ENCODE measurements at regions not wholly inside any gene's neighbourhood (a gene's known extent, or its start where the extent isn't known, plus 50 kb on each side); places are given as distances from the start of the nearest gene placed in this dataset.
"Not testable (repeated sequence)": the region's sequence is repeated elsewhere in the genome, so short reads cannot be mapped to it uniquely, and the experiment has no call there.

DNA sequence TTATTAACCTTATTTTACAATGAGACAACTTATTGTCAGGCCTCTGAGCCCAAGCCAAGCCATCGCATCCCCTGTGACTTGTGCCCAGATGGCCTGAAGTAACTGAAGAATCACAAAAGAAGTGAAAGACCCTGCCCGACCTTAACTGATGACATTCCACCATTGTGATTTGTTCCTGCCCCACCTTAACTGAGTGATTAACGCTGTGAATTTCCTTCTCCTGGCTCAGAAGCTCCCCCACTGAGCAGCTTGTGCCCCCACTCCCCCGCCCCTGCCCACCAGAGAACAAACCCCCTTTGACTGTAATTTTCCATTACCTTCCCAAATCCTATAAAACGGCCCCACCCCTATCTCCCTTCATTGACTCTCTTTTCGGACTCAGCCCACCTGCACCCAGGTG lies 224.0 kb upstream of the DUSP10 start:
- H3K4me2 ChIP-seq (ENCODE audit: low read length); H2AFZ ChIP-seq (ENCODE audit: low read depth, low read length); H3K27me3 Mint-ChIP-seq (ENCODE audit: low read depth, unreplicated experiment); H3K4me3 ChIP-seq (ENCODE audit: insufficient read depth, low read depth, low read length); H3K27ac Mint-ChIP-seq (ENCODE audit: unreplicated experiment); H4K20me1 ChIP-seq (ENCODE audit: insufficient read depth, low read length); H3K79me2 ChIP-seq (ENCODE audit: insufficient read depth, low read length); H3K36me3 ChIP-seq (ENCODE audit: insufficient read depth, low read length); H3K9me3 Mint-ChIP-seq (ENCODE audit: unreplicated experiment); H3K4me3 Mint-ChIP-seq (ENCODE audit: unreplicated experiment); H3K27me3 ChIP-seq (ENCODE audit: insufficient read depth, low read length); H3K9me3 ChIP-seq (ENCODE audit: insufficient read depth, low read depth, low read length); DNase-seq (ENCODE audit: low read depth); H3K9ac ChIP-seq (ENCODE audit: low read length); FAIRE-seq; H3K36me3 Mint-ChIP-seq (ENCODE audit: low read depth, unreplicated experiment); H3K27ac ChIP-seq (ENCODE audit: low read depth, low read length): not testable (repeated sequence)
- peaks cover 22% of the 10 kb centered on the region for H3K4me1 Mint-ChIP-seq (ENCODE audit: low read depth, unreplicated experiment)
- peaks cover 11% of the 10 kb centered on the region for H3K4me1 ChIP-seq (ENCODE audit: insufficient read depth, low read length)

DNA sequence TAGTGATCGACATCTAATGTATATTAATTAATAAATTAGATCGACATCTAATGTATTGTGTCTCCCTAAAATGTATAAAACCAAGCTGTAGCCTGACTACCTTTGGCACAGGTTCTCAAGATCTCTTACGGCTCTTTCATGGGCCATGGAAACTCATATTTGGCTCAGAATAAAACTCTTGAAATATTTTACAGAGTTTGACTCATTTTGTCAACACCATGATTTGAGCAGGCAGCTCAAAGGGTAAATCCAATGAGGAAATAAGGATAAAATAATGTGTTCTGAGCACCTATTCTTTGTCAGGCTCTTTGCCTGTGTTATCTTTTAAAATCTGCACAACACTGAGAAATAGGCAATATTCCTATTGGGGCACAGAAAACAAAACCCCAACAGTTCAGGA lies 223.4 kb upstream of the DUSP10 start:
- Histone ChIP-seq H3K4me3 (ENCODE audit: insufficient read depth, low read depth, low read length) (no peak overlapping the region), H3K27me3 (ENCODE audit: insufficient read depth, low read length) (no peaks in the 10 kb centered on the region), H3K4me1 (ENCODE audit: insufficient read depth, low read length) (peaks cover 11% of the 10 kb centered on the region), H3K4me2 (ENCODE audit: low read length) (no peak overlapping the region), H2AFZ (ENCODE audit: low read depth, low read length) (no peak overlapping the region), H4K20me1 (ENCODE audit: insufficient read depth, low read length) (no peaks in the 10 kb centered on the region), H3K79me2 (ENCODE audit: insufficient read depth, low read length) (no peaks in the 10 kb centered on the region), H3K9ac (ENCODE audit: low read length) (no peak overlapping the region), H3K27ac (ENCODE audit: low read depth, low read length) (no peak overlapping the region), H3K9me3 (ENCODE audit: insufficient read depth, low read depth, low read length) (no peaks in the 10 kb centered on the region), H3K36me3 (ENCODE audit: insufficient read depth, low read length) (no peaks in the 10 kb centered on the region)
- no peaks in the 10 kb centered on the region for H3K36me3 Mint-ChIP-seq (ENCODE audit: low read depth, unreplicated experiment)
- no peak for TF ChIP-seq EZH2 (IDR thresholded peaks at IDR 0.05; ENCODE audit: insufficient read depth, low read length)
- no peak for TF ChIP-seq CTCF (IDR thresholded peaks at IDR 0.05; ENCODE audit: insufficient read depth, low read depth, low read length)
- FAIRE-seq (no peak), DNase-seq (ENCODE audit: low read depth) (peak; percentile 20)
- no peaks in the 10 kb centered on the region for H3K27me3 Mint-ChIP-seq (ENCODE audit: low read depth, unreplicated experiment)
- H3K4me1 Mint-ChIP-seq (ENCODE audit: low read depth, unreplicated experiment): peaks cover 28% of the 10 kb centered on the region
- no peak overlapping the region for H3K27ac Mint-ChIP-seq (ENCODE audit: unreplicated experiment)
- no peak overlapping the region for H3K4me3 Mint-ChIP-seq (ENCODE audit: unreplicated experiment)
- H3K9me3 Mint-ChIP-seq (ENCODE audit: unreplicated experiment): no peaks in the 10 kb centered on the region

GRCh38 chr1:221963742-221964141 lies 221.9 kb upstream of the DUSP10 start:
- DNase-seq (ENCODE audit: low read depth) (no peak), FAIRE-seq (no peak)
- H3K36me3 ChIP-seq (ENCODE audit: insufficient read depth, low read length): no peaks in the 10 kb centered on the region
- H3K79me2 ChIP-seq (ENCODE audit: insufficient read depth, low read length): no peaks in the 10 kb centered on the region
- Mint-ChIP-seq H3K4me1 (ENCODE audit: low read depth, unreplicated experiment) (peaks cover 35% of the 10 kb centered on the region), H3K4me3 (ENCODE audit: unreplicated experiment) (no peak overlapping the region), H3K27me3 (ENCODE audit: low read depth, unreplicated experiment) (no peaks in the 10 kb centered on the region), H3K9me3 (ENCODE audit: unreplicated experiment) (no peaks in the 10 kb centered on the region), H3K36me3 (ENCODE audit: low read depth, unreplicated experiment) (no peaks in the 10 kb centered on the region), H3K27ac (ENCODE audit: unreplicated experiment) (no peak overlapping the region)
- H3K4me3 ChIP-seq (ENCODE audit: insufficient read depth, low read depth, low read length): no peak overlapping the region
- H3K9me3 ChIP-seq (ENCODE audit: insufficient read depth, low read depth, low read length): no peaks in the 10 kb centered on the region
- no peak overlapping the region for H3K9ac ChIP-seq (ENCODE audit: low read length)
- H3K4me1 ChIP-seq (ENCODE audit: insufficient read depth, low read length): peaks cover 11% of the 10 kb centered on the region
- H3K4me2 ChIP-seq (ENCODE audit: low read length): no peak overlapping the region
- H3K27me3 ChIP-seq (ENCODE audit: insufficient read depth, low read length): no peaks in the 10 kb centered on the region
- H2AFZ ChIP-seq (ENCODE audit: low read depth, low read length): no peak overlapping the region
- H3K27ac ChIP-seq (ENCODE audit: low read depth, low read length): no peak overlapping the region
- no peak for TF ChIP-seq EZH2 (IDR thresholded peaks at IDR 0.05; ENCODE audit: insufficient read depth, low read length)
- TF ChIP-seq CTCF (IDR thresholded peaks at IDR 0.05; ENCODE audit: insufficient read depth, low read depth, low read length): no peak
- no peaks in the 10 kb centered on the region for H4K20me1 ChIP-seq (ENCODE audit: insufficient read depth, low read length)
